Prostate gland (tissue), 2 donors: ENCODE measurements at regions not wholly inside any gene's neighbourhood (a gene's known extent, or its start where the extent isn't known, plus 50 kb on each side); places are given as distances from the start of the nearest gene placed in this dataset.

Experiments
- DNase-seq: peaks from one replicate; pipeline ENCODE4 v3.0.0-alpha.2; 2019; ENCODE audit warnings: low spot score
- H3K27ac ChIP-seq, 2 donors: fragments of 200-600 bp; sonication (generic); 2 replicates each; pipeline ENCODE4 v1.5.1; 2017 to 2019
- H3K27me3 ChIP-seq: fragments of 200-600 bp; sonication (generic); replicated peaks from 2 replicates; pipeline ENCODE4 v1.5.1; 2019; ENCODE audit not compliant: insufficient read depth
- H3K36me3 ChIP-seq, 2 donors: fragments of 200-600 bp; sonication (generic); 1 replicate in 1 of 2; 2 replicates in 1 of 2; pipeline versions ENCODE4 v1.5.1 to v1.8.1; 2017 to 2019
- H3K4me1 ChIP-seq: fragments of 200-600 bp; sonication (generic); replicated peaks from 2 replicates; pipeline ENCODE4 v1.5.1; 2019
- H3K4me3 ChIP-seq, 2 donors: fragments of 200-600 bp; sonication (generic); 2 replicates each; pipeline ENCODE4 v1.5.1; 2017 to 2019
- H3K9me3 ChIP-seq: fragments of 200-600 bp; sonication (generic); 2 replicates; pipeline ENCODE4 v1.5.1; 2017
- POLR2A ChIP-seq: fragments of 450-650 bp; IDR thresholded peaks from one replicate; pipeline ENCODE4 v1.6.1; 2016; ENCODE audit warnings: antibody characterized with exemption, mild to moderate bottlenecking
- POLR2AphosphoS5 ChIP-seq: sonication (generic); formaldehyde crosslinking; IDR thresholded peaks from one replicate; pipeline ENCODE4 v1.6.1; 2017; ENCODE audit warnings: antibody characterized with exemption
- WGBS: methylation state at CpG from one replicate; pipeline ENCODE4 v1.1.5; 2018; 5-methylcytosine and 5-hydroxymethylcytosine counted together
- intact Hi-C: fragments of 100-400 bp; cut with DNase I; formaldehyde crosslinking; loops from one replicate; pipeline ENCODE4 v1.14.2; 2022
- TF ChIP-seq, protein P1 (sequence below), 4 experiments: fragments of 200-600 bp in 2 of 4; fragments of 450-650 bp in 2 of 4; sonication (generic) in 2 of 4; IDR thresholded peaks; 1 replicate in 3 of 4; 2 replicates in 1 of 4; pipeline ENCODE4 v1.5.1; 2016 to 2019; ENCODE audit warnings: antibody characterized with exemption in 4 of 4, mild to moderate bottlenecking in 2 of 4, moderate library complexity in 2 of 4

DNA sequence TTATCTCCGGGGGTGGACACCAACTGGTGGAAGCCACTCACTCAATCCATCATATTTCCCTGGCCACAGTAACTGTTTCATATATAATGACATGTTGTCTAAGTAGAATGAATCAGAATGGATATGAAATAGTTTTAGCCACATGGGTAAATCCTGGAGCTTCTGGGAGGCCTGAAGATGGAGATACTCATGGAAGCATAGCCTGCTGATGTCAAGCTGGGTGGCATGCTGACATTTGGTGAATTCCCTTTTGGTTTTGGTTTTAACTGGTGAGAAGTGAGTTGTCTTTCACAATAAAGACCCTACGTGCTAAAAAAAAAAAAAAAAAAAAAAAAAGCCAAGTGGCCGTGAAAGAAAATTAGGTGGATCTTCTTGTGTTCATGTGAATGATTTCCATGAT is 105.3 kb upstream of the ITGA6 start:
- Histone ChIP-seq H3K27me3 (no peaks in the 10 kb centered on the region), H3K9me3 (no peaks in the 10 kb centered on the region), H3K36me3 (no peaks in the 10 kb centered on the region), H3K27ac (no peak overlapping the region), H3K4me3 (no peak overlapping the region), H3K4me1 (no peaks in the 10 kb centered on the region)
- intact Hi-C loops: no loop called here
- DNase-seq: no peak
- TF ChIP-seq, protein P1, sequence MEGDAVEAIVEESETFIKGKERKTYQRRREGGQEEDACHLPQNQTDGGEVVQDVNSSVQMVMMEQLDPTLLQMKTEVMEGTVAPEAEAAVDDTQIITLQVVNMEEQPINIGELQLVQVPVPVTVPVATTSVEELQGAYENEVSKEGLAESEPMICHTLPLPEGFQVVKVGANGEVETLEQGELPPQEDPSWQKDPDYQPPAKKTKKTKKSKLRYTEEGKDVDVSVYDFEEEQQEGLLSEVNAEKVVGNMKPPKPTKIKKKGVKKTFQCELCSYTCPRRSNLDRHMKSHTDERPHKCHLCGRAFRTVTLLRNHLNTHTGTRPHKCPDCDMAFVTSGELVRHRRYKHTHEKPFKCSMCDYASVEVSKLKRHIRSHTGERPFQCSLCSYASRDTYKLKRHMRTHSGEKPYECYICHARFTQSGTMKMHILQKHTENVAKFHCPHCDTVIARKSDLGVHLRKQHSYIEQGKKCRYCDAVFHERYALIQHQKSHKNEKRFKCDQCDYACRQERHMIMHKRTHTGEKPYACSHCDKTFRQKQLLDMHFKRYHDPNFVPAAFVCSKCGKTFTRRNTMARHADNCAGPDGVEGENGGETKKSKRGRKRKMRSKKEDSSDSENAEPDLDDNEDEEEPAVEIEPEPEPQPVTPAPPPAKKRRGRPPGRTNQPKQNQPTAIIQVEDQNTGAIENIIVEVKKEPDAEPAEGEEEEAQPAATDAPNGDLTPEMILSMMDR (IDR thresholded peaks at IDR 0.05): no peak
- no peak for TF ChIP-seq POLR2A
- no peak for TF ChIP-seq POLR2AphosphoS5
- WGBS: 91% methylated on average over 3 of the region's 3 CpGs

GRCh38 chr2:172323256-172323655 is 104.1 kb upstream of the ITGA6 start:
- TF ChIP-seq, protein P1 (IDR thresholded peaks at IDR 0.05): no peak
- no peak for TF ChIP-seq POLR2AphosphoS5
- no peak for TF ChIP-seq POLR2A
- Histone ChIP-seq H3K4me3 (no peak overlapping the region), H3K27me3 (no peaks in the 10 kb centered on the region), H3K36me3 (no peaks in the 10 kb centered on the region), H3K27ac (no peak overlapping the region), H3K9me3 (no peaks in the 10 kb centered on the region), H3K4me1 (no peaks in the 10 kb centered on the region)
- intact Hi-C loops: no loop called here
- 85% methylated on average over 6 of the region's 6 CpGs for WGBS
- DNase-seq: no peak

GRCh38 chr2:172323861-172324597 is 103.4 kb upstream of the ITGA6 start:
- no peak overlapping the region for H3K27ac ChIP-seq
- H3K4me1 ChIP-seq: no peaks in the 10 kb centered on the region
- H3K4me3 ChIP-seq: no peak overlapping the region
- no peaks in the 10 kb centered on the region for H3K9me3 ChIP-seq
- no peaks in the 10 kb centered on the region for H3K36me3 ChIP-seq
- no peaks in the 10 kb centered on the region for H3K27me3 ChIP-seq
- DNase-seq: no peak
- no peak for TF ChIP-seq POLR2A
- TF ChIP-seq POLR2AphosphoS5: no peak
- TF ChIP-seq, protein P1 (IDR thresholded peaks at IDR 0.05): no peak
- 56% methylated on average over 10 of the region's 10 CpGs for WGBS
- intact Hi-C loops: no loop called here

- intact Hi-C loops: no loop called here
- DNase-seq: no peak
- 100% methylated on average over 1 of the region's 1 CpG for WGBS
- Histone ChIP-seq H3K27me3 (no peaks in the 10 kb centered on the region), H3K36me3 (no peaks in the 10 kb centered on the region), H3K9me3 (no peaks in the 10 kb centered on the region), H3K4me3 (no peak overlapping the region), H3K27ac (no peak overlapping the region), H3K4me1 (no peaks in the 10 kb centered on the region)
- no peak for TF ChIP-seq POLR2A
Measured at GRCh38 chr2:172326211-172326509, 101.2 kb upstream of the ITGA6 start.

DNA sequence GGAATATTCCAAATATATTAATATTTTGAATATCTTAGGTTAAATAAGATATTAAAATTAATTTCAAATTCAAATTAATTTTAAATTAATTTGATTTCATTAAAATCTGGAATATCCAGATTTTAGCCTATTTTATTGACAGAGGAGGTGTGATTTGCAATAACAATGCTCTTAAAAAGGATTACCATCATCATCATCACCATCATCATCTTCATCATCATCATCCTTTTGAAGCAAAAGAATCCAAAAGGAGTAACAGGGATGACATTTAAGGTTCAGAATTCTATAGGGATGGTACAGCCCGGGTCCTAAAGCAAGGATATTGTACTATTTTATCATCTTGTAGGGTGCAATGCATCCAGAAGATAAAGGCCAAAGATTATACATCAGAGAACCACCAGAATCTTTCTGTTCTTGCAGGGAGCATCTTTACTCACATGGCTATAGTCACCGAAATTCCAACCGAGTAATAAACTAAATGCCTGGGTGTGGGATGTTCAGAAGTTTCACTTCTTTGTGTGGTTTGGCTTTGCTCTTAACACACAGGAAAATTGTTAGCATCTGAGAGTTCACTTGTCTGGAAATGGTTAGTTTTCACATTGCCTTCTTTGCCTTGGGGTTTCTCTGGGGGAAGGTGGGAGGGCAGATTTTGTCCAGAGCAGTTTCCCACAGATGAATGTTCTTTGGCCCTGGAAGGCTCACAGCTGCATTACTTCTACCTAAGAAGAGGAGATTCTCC is 99.1 kb upstream of the ITGA6 start:
- WGBS: 89% methylated on average over 3 of the region's 3 CpGs
- TF ChIP-seq, protein P1 (IDR thresholded peaks at IDR 0.05): no peak
- TF ChIP-seq POLR2A: no peak
- TF ChIP-seq POLR2AphosphoS5: no peak
- Histone ChIP-seq H3K27me3 (no peaks in the 10 kb centered on the region), H3K4me1 (no peaks in the 10 kb centered on the region), H3K4me3 (no peak overlapping the region), H3K27ac (no peak overlapping the region), H3K9me3 (no peaks in the 10 kb centered on the region), H3K36me3 (no peaks in the 10 kb centered on the region)
- no peak for DNase-seq
- intact Hi-C loops: no loop called here
